HG03139 (cell line): ENCODE measurements at regions not wholly inside any gene's neighbourhood (a gene's known extent, or its start where the extent isn't known, plus 50 kb on each side); places are given as distances from the start of the nearest gene placed in this dataset.
"Not testable (repeated sequence)": the region's sequence is repeated elsewhere in the genome, so short reads cannot be mapped to it uniquely, and the experiment has no call there.

Source experiments
- ATAC-seq: cut with Tn5 transposase; IDR thresholded peaks from one replicate; pipeline ENCODE4 v1.9.1; 2021; ENCODE audit not compliant: unreplicated experiment

DNA sequence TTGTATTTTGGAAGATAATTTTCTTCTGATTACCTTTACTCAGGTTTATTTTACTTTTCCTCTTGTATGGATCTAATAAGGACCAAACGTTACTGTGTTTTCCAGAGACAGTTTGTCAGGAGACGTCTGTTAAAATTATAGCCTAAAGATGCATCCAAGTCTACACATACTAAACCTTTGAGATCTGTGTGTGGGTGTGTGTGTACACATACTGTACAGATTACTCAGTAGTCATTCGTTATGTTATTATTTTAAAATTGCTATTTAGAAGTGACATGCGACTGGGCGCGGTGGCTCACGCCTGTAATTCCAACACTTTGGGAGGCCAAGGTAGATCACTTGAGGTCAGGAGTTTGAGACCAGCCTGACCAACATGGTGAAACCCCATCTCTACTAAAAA, 51.6 kb upstream of the CNTLN start:
- no peak for ATAC-seq

GRCh38 chr9:17082343-17083064, 52.3 kb upstream of the CNTLN start:
- no peak for ATAC-seq

GRCh38 chr9:17081814-17082213, 53.0 kb upstream of the CNTLN start:
- ATAC-seq: no peak

DNA sequence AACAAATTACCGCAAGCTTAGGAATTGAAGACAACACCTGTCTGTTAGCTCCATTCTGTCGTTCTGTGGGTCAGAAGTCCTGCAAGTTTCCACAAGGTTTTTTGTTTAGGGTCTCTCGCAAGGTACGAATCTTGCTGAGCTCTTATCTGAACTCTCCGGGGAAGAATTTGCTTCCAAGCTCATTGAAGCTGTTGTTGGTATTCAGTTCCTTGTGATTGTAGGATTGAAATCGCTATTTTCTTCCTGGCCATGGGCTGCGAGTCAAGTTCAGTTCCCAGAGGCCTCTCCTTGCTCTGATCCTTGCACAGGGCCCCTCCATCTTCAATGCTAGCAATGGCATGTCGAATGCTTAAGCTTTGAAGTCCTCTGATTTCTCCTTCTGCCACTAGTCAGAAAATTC, 53.5 kb upstream of the CNTLN start:
- ATAC-seq: no peak

DNA sequence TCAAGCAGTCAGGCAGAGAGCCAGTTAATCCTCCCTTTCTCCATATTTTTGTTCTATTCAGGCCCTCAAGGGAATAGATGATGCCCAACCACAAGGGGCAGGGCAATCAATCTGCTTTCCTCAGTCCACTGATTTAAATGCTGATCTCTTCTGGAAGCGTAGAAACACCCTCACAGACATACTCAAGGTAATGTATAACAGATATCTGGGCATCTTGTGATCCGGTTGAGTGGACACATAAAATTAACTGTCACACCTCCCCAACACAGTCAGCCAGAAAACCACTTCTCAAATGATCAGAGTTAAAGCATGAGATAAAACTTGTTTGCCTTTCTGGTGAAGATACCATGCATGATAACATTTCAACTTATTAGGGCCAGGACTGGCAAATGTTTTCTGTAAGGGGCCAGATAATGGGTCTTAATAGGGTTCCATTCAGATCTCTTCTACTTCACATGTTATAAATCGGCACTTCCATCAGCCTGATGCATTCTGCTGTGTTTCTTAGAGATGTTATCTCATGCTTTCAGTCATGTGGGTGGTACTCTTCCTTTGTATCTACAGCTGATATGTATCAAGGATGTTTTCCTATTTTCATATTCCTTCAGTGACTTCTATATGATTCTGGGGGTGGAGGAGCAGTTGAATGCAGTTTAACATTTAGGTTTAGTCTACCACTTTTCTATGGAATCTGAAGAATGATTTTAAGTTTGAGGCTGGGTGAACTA, 58.9 kb upstream of the CNTLN start:
- no peak for ATAC-seq

- ATAC-seq: no peak
Measured at GRCh38 chr9:17075146-17075757, 59.6 kb upstream of the CNTLN start.

GRCh38 chr9:17072563-17072962, 62.3 kb upstream of the CNTLN start:
- ATAC-seq: not testable (repeated sequence)

GRCh38 chr9:17068671-17069070, 66.2 kb upstream of the CNTLN start:
- ATAC-seq: no peak

DNA sequence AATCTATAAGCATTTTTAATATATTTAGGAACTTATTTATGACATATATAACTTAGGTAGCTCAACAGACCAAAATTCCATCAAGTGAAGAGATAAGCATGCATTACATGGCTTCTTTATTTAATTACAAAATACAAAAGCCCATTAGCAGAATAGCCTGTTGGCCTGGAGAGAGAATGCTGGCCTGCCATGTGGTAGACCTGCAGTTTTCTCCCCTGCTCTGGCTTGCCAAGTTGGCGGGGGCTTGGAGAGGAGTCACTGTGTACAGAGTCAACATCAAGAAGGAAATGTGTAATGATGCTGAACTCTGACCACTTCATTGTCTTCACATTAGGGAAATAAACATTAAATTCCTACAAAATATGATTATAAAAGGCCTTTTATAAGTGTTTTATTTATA, 69.8 kb upstream of the CNTLN start:
- no peak for ATAC-seq

DNA sequence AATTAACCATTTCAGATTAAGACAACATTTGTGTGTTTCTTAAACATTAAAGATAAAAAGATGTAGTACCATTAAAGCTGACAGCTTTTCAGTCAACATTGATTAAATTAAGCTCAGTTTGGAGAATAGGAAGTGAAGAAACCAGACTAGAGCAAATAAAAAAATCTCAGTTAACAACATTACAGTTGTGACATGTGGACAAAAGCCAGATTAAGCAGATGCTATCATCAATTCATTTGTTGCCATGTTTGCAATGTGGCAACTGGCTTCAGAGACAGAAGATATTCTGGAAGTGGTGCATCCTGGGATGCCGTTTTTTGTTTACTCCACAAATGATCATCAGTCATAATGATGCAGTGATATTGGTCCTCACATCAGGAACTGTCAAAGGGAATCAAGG, 70.3 kb upstream of the CNTLN start:
- no peak for ATAC-seq

DNA sequence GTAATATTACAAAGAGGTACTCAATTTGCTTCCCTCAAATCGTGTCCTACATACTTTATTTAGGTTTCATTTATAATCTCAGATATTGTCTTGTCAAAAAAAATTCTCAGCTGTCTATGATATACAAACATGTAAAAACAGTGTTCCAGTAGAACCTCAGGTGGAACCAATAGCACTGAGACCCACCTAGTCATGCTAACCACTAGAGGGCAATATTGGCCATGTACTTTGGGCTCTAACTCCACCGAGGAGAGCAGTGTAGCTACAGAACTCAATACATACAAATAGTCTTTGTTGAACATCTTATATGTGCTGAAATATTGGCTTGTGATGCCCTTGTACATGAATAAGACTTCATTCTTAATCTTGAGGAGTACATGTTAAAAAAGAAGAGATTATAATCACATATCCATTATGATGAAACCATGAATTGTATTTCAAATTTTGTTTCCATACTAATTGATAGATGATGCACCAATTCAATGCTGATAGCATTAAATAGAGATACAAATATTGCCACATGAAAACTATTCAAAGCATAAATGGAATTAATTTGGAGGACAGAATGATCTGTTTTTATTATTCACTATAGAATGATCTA, 71.2 kb upstream of the CNTLN start:
- peak; percentile 82 for ATAC-seq

GRCh38 chr9:17062497-17062896, 72.3 kb upstream of the CNTLN start:
- ATAC-seq: no peak

GRCh38 chr9:17060450-17060849, 74.4 kb upstream of the CNTLN start:
- ATAC-seq: no peak

DNA sequence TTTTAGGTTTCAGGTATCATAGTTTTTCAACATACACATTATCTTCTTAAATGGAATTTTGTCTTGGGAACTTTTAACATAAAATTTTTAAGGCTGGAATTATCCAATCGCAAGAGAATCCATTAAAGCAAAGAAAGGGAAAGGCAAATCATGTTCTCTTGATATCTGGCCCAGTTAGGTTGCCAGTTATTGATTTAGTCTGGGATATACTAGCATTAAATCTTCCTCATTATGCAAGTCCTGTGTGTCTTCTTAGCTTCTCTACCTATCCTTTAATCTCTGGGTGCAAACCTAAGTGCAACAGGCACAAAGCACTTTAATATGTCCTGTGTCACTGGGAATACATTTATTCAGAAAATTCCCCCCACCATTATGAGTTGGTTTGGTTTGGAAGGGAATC, 75.4 kb upstream of the CNTLN start:
- no peak for ATAC-seq

GRCh38 chr9:17057729-17058128, 77.1 kb upstream of the CNTLN start:
- ATAC-seq: no peak

DNA sequence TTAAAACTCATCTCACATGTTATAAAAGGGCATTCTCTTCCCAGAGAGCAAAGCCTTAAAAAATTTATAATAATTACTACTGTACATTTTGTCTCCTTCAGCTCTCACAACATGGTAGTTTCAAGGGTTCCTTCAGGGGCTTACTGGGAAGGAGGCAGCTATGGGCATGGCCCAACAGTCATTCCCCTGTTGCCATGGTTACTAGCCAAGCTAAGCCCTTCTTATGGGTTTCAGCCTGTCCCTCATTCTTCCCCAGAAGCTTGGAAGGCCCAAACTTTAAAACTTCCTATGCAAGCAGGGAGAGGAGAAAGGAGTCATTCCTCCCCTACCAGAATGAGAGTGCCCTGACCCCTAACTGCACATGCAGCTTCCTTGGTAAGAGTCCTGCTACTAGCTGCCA, 82.2 kb upstream of the CNTLN start:
- no peak for ATAC-seq

GRCh38 chr9:17045381-17045940, 89.4 kb upstream of the CNTLN start:
- no peak for ATAC-seq

DNA sequence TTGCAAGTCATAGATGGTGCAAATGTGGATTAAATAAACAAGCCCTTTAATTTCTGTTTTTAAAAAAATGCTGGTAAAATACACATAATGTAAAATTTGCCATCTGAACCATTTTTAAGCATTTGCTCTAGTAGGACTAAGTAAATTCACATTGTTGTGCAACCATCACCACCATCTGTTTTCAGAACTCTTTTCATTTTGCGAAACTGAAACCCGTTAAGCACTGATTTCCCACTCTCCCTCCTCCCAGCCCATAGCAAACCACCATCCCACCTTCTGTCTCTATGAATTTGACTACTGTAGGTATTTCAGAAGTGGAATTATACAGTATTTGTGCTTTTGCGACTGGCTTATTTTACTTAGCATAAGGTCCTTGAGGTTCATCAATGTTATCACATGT, 103.3 kb upstream of the CNTLN start:
- ATAC-seq: no peak

GRCh38 chr9:17025281-17025680, 109.6 kb upstream of the CNTLN start:
- no peak for ATAC-seq

- ATAC-seq: no peak
Measured at GRCh38 chr9:17024129-17024528, 110.7 kb upstream of the CNTLN start.

- no peak for ATAC-seq
Measured at GRCh38 chr9:17021387-17021970, 113.4 kb upstream of the CNTLN start.
